DND-41 (cell line): ENCODE measurements at regions not wholly inside any gene's neighbourhood (a gene's known extent, or its start where the extent isn't known, plus 50 kb on each side); places are given as distances from the start of the nearest gene placed in this dataset.

ENCODE experiments used
- ATAC-seq: fragments of 200-7000 bp; cut with Tn5 transposase; 3 replicates; pipeline ENCODE4 v1.9.1; 2021; ENCODE audit warnings: low read depth; ENCODE audit not compliant: insufficient read depth
- DNase-seq: peaks from one replicate; pipeline ENCODE4 v3.0.0-alpha.2; 2020
- H2AFZ ChIP-seq: 2 replicates; pipeline ENCODE4 v1.6.0; 2012; ENCODE audit warnings: low read depth, low read length
- H3K27ac ChIP-seq: 2 replicates; pipeline ENCODE4 v1.5.1; 2012; ENCODE audit warnings: low read length, inconsistent platforms
- H3K27me3 ChIP-seq: fragments of 200-600 bp; sonication (generic); 2 replicates; pipeline ENCODE4 v1.6.0; 2012; ENCODE audit warnings: low read length, mild to moderate bottlenecking, inconsistent platforms; ENCODE audit not compliant: insufficient read depth, poor library complexity
- H3K36me3 ChIP-seq: 2 replicates; pipeline ENCODE4 v1.5.1; 2012; ENCODE audit warnings: low read length, inconsistent platforms; ENCODE audit not compliant: insufficient read depth
- H3K4me1 ChIP-seq: 2 replicates; pipeline ENCODE4 v1.5.1; 2012; ENCODE audit warnings: mild to moderate bottlenecking, low read length; ENCODE audit not compliant: insufficient read depth
- H3K4me2 ChIP-seq: 2 replicates; pipeline ENCODE4 v1.6.0; 2012; ENCODE audit warnings: mild to moderate bottlenecking, moderate library complexity, low read length, inconsistent platforms; ENCODE audit not compliant: insufficient read depth
- H3K4me3 ChIP-seq, 2 experiments: fragments of 200-600 bp in 1 of 2; shearing (Covaris generic) in 1 of 2; 2 replicates each; pipeline ENCODE4 v1.5.1; 2012 to 2016; ENCODE audit warnings: inconsistent platforms in 2 of 2, low read length in 2 of 2, mild to moderate bottlenecking in 2 of 2, low read depth in 1 of 2, moderate library complexity in 1 of 2
- H3K79me2 ChIP-seq: 2 replicates; pipeline ENCODE4 v1.6.0; 2012; ENCODE audit warnings: low read length, inconsistent platforms; ENCODE audit not compliant: insufficient read depth
- H3K9ac ChIP-seq: 2 replicates; pipeline ENCODE4 v1.6.0; 2012; ENCODE audit warnings: low read depth, mild to moderate bottlenecking, inconsistent platforms, low read length, moderate library complexity
- H3K9me3 ChIP-seq: 2 replicates; pipeline ENCODE4 v1.5.1; 2012; ENCODE audit warnings: low read length, moderate library complexity, mild to moderate bottlenecking, inconsistent platforms; ENCODE audit not compliant: insufficient read depth, severe bottlenecking
- H4K20me1 ChIP-seq: 2 replicates; pipeline ENCODE4 v1.6.0; 2012; ENCODE audit warnings: low read length; ENCODE audit not compliant: insufficient read depth
- EZH2 ChIP-seq: IDR thresholded peaks from 3 replicates; pipeline ENCODE4 v1.6.1; 2012; ENCODE audit warnings: borderline replicate concordance, low read depth, mild to moderate bottlenecking, moderate library complexity, low read length, inconsistent platforms; ENCODE audit not compliant: severe bottlenecking
- TF ChIP-seq, protein P1 (sequence below): IDR thresholded peaks from 2 replicates; pipeline ENCODE4 v1.5.1; 2012; ENCODE audit warnings: borderline replicate concordance, low read length, moderate library complexity, mild to moderate bottlenecking; ENCODE audit not compliant: poor library complexity, severe bottlenecking; ENCODE audit errors: extremely low read depth

DNA sequence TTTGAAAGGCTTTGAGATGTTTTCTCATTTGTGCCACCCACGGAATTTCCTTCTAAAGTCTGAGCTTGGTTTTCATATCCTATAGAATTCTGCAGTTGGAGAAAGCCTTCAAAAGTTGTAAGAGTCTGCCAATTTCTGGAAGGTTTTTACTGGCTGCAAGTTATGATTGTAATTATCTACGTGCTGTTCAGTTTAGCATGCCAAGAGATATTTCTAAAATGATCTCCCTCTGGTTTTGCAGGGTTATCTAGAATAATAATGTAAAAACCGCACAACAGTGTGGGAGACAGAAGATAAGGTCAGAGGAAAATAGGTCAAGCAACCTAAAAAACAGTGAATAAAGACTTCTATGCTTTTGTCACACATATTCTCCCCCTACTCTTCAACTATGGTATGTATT lies 69.3 kb downstream of the MTERF1 start:
- Histone ChIP-seq H3K4me3 (no peak overlapping the region), H2AFZ (no peak overlapping the region), H3K27me3 (peaks cover 6% of the 10 kb centered on the region), H4K20me1 (no peaks in the 10 kb centered on the region), H3K9ac (no peak overlapping the region), H3K27ac (no peak overlapping the region), H3K79me2 (no peaks in the 10 kb centered on the region), H3K4me2 (no peak overlapping the region), H3K9me3 (no peaks in the 10 kb centered on the region), H3K36me3 (no peaks in the 10 kb centered on the region), H3K4me1 (no peaks in the 10 kb centered on the region)
- ATAC-seq (no peak), DNase-seq (no peak)
- no peak for TF ChIP-seq EZH2
- TF ChIP-seq, protein P1, sequence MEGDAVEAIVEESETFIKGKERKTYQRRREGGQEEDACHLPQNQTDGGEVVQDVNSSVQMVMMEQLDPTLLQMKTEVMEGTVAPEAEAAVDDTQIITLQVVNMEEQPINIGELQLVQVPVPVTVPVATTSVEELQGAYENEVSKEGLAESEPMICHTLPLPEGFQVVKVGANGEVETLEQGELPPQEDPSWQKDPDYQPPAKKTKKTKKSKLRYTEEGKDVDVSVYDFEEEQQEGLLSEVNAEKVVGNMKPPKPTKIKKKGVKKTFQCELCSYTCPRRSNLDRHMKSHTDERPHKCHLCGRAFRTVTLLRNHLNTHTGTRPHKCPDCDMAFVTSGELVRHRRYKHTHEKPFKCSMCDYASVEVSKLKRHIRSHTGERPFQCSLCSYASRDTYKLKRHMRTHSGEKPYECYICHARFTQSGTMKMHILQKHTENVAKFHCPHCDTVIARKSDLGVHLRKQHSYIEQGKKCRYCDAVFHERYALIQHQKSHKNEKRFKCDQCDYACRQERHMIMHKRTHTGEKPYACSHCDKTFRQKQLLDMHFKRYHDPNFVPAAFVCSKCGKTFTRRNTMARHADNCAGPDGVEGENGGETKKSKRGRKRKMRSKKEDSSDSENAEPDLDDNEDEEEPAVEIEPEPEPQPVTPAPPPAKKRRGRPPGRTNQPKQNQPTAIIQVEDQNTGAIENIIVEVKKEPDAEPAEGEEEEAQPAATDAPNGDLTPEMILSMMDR, result no peak

DNA sequence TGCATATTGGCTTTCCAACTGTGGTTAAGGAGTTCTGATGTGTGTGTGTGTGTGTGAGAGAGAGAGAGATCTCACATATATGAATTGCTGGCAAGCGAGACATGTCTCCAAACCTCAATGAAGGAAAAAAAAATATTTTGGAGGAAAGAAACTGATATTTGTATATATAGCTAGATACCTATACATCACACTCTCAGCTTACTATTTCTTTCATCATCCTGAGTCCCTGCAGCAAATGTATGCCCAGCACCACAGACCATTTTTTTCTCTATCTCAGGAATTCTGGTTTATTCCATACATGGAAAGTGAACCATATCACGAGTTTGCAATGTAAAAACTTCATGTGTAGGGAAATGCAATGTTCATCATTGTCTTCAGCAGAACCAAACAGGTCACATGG lies 68.9 kb downstream of the MTERF1 start:
- DNase-seq, result no peak
- Histone ChIP-seq H3K27me3 (peaks cover 6% of the 10 kb centered on the region), H3K36me3 (no peaks in the 10 kb centered on the region), H2AFZ (no peak overlapping the region), H3K4me3 (no peak overlapping the region), H3K9me3 (no peaks in the 10 kb centered on the region), H3K27ac (no peak overlapping the region), H4K20me1 (no peaks in the 10 kb centered on the region), H3K4me1 (no peaks in the 10 kb centered on the region), H3K9ac (no peak overlapping the region), H3K4me2 (no peak overlapping the region), H3K79me2 (no peaks in the 10 kb centered on the region)
- no peak for TF ChIP-seq EZH2
- TF ChIP-seq, protein P1, result no peak
- no peak for ATAC-seq

DNA sequence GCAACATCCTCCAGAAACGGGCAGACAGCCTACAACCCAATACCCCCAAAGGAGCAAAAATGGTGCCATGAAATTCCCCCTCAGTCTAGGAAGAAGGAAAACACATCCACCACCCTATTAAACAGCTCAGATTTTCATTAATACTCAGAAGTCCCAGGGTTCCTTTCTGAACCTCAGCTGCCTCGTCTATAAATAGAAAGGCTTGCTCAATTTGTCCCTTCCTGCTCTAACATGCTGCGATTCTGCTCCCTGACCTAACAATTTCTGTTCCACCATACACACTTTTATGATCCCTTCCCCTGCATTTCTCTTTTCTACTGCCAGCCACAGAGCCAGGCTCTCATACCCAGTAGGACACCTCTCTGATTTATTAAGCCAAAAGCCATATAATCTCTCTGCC lies 68.1 kb downstream of the MTERF1 start:
- H3K4me3 ChIP-seq, result no peak overlapping the region
- H3K79me2 ChIP-seq, result no peaks in the 10 kb centered on the region
- H2AFZ ChIP-seq, result no peak overlapping the region
- no peaks in the 10 kb centered on the region for H3K4me1 ChIP-seq
- ATAC-seq (no peak), DNase-seq (no peak)
- no peak overlapping the region for H3K27ac ChIP-seq
- H3K36me3 ChIP-seq, result no peaks in the 10 kb centered on the region
- H3K9ac ChIP-seq, result no peak overlapping the region
- H3K4me2 ChIP-seq, result no peak overlapping the region
- peaks cover 8% of the 10 kb centered on the region for H3K27me3 ChIP-seq
- H4K20me1 ChIP-seq, result no peaks in the 10 kb centered on the region
- TF ChIP-seq EZH2, result no peak
- TF ChIP-seq, protein P1, result no peak
- H3K9me3 ChIP-seq, result no peaks in the 10 kb centered on the region

DNA sequence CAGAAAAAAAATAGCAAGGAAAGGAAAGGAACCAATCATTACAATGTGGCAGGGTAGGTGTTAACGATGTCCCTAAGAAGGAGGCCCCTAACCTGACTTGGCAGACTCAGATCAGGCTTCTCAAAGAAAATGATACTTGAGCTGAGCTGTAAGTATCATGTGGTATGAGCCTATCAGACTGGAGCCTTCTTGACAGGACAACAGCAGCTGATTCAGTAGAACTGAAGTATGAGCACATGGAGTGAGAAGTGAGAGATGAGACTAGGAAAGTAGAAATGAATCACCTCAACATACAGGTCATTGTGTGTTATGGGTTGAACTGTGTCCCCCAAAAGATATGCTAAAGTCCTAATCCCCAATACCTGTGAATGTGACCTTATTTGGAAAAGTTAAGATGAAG lies 66.3 kb downstream of the MTERF1 start:
- no peak for DNase-seq

More for the DNA sequence above, 66.3 kb downstream of the MTERF1 start:
- Histone ChIP-seq H3K27me3 (peaks cover 10% of the 10 kb centered on the region), H3K9ac (no peak overlapping the region), H3K9me3 (no peaks in the 10 kb centered on the region), H2AFZ (no peak overlapping the region), H4K20me1 (no peaks in the 10 kb centered on the region), H3K4me1 (no peaks in the 10 kb centered on the region), H3K27ac (no peak overlapping the region), H3K4me3 (no peak overlapping the region), H3K36me3 (no peaks in the 10 kb centered on the region), H3K4me2 (no peak overlapping the region), H3K79me2 (no peaks in the 10 kb centered on the region)
- TF ChIP-seq, protein P1, result no peak
- no peak for TF ChIP-seq EZH2
- ATAC-seq, result no peak
